ENCODE measurements at regions not wholly inside any gene's neighbourhood (a gene's known extent, or its start where the extent isn't known, plus 50 kb on each side); places are given as distances from the start of the nearest gene placed in this dataset.

DNA sequence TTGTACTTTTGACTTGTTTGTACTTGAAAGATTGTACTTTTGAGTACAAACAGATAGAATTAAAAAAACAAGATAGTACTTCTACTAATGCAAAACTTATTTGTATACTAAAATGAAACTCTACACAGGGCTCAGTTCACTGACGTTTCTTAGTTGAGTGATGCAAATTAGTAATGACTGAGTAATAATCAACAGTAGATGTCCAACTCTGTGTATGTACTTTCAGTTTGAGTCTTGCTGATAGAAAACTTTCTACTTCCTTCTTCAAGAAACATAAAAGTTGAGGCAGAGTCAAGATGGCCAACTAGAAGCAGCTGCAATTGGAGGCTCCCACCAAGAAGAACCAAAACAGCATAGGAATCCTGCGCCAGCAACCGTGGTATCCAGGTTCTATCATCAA, 585.0 kb downstream of the NR4A2 start:
- TF ChIP-seq, protein P1, sequence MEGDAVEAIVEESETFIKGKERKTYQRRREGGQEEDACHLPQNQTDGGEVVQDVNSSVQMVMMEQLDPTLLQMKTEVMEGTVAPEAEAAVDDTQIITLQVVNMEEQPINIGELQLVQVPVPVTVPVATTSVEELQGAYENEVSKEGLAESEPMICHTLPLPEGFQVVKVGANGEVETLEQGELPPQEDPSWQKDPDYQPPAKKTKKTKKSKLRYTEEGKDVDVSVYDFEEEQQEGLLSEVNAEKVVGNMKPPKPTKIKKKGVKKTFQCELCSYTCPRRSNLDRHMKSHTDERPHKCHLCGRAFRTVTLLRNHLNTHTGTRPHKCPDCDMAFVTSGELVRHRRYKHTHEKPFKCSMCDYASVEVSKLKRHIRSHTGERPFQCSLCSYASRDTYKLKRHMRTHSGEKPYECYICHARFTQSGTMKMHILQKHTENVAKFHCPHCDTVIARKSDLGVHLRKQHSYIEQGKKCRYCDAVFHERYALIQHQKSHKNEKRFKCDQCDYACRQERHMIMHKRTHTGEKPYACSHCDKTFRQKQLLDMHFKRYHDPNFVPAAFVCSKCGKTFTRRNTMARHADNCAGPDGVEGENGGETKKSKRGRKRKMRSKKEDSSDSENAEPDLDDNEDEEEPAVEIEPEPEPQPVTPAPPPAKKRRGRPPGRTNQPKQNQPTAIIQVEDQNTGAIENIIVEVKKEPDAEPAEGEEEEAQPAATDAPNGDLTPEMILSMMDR (IDR thresholded peaks at IDR 0.05), result no peak
- TF ChIP-seq POLR2AphosphoS5 (IDR thresholded peaks at IDR 0.05; ENCODE audit: insufficient read depth in 1 of 2, low read depth in 1 of 2), result no peak
